G401.6 (cell line): ENCODE measurements at regions not wholly inside any gene's neighbourhood (a gene's known extent, or its start where the extent isn't known, plus 50 kb on each side); places are given as distances from the start of the nearest gene placed in this dataset.

Experiments
- FAIRE-seq: peaks from 2 replicates; lab custom pipeline; 2012; peaks lifted over from hg19 to GRCh38; lab: Jason Lieb, UNC

GRCh38 chr1:194318790-194319280 is 1132.4 kb upstream of the B3GALT2 start:
- no peak for FAIRE-seq

GRCh38 chr1:194309697-194310096 is 1123.3 kb upstream of the B3GALT2 start:
- no peak for FAIRE-seq

- no peak for FAIRE-seq
These were observed 1122.9 kb upstream of the B3GALT2 start for GRCh38 chr1:194309269-194309668.

- FAIRE-seq = no peak
These were observed 1114.4 kb upstream of the B3GALT2 start for GRCh38 chr1:194300776-194301175.

GRCh38 chr1:194300340-194300739 is 1113.9 kb upstream of the B3GALT2 start:
- FAIRE-seq = no peak

GRCh38 chr1:194298007-194298598 is 1111.7 kb upstream of the B3GALT2 start:
- no peak for FAIRE-seq

GRCh38 chr1:194297094-194297493 is 1110.7 kb upstream of the B3GALT2 start:
- FAIRE-seq = no peak

- no peak for FAIRE-seq
These were observed 1109.8 kb upstream of the B3GALT2 start for GRCh38 chr1:194296201-194296600.

- FAIRE-seq = no peak
These were observed 1109.3 kb upstream of the B3GALT2 start for GRCh38 chr1:194295685-194296084.

GRCh38 chr1:194293851-194294405 is 1107.5 kb upstream of the B3GALT2 start:
- FAIRE-seq = no peak

GRCh38 chr1:194292966-194293365 is 1106.6 kb upstream of the B3GALT2 start:
- no peak for FAIRE-seq

- no peak for FAIRE-seq
These were observed 1103.3 kb upstream of the B3GALT2 start for GRCh38 chr1:194289569-194290266.

GRCh38 chr1:194288238-194288637 is 1101.8 kb upstream of the B3GALT2 start:
- no peak for FAIRE-seq

GRCh38 chr1:194281376-194281775 is 1095.0 kb upstream of the B3GALT2 start:
- FAIRE-seq = no peak

GRCh38 chr1:194280463-194280862 is 1094.0 kb upstream of the B3GALT2 start:
- no peak for FAIRE-seq

GRCh38 chr1:194279975-194280374 is 1093.6 kb upstream of the B3GALT2 start:
- FAIRE-seq = no peak

- FAIRE-seq = no peak
These were observed 1091.5 kb upstream of the B3GALT2 start for GRCh38 chr1:194277927-194278326.

GRCh38 chr1:194273660-194274059 is 1087.2 kb upstream of the B3GALT2 start:
- FAIRE-seq = no peak

GRCh38 chr1:194268839-194269238 is 1082.4 kb upstream of the B3GALT2 start:
- FAIRE-seq = no peak

GRCh38 chr1:194267021-194267420 is 1080.6 kb upstream of the B3GALT2 start:
- no peak for FAIRE-seq

- no peak for FAIRE-seq
These were observed 1069.6 kb upstream of the B3GALT2 start for GRCh38 chr1:194256010-194256409.

- FAIRE-seq = no peak
These were observed 1065.8 kb upstream of the B3GALT2 start for GRCh38 chr1:194252199-194252598.

- FAIRE-seq = no peak
These were observed 1054.8 kb upstream of the B3GALT2 start for GRCh38 chr1:194241215-194241614.

GRCh38 chr1:194233069-194233468 is 1046.7 kb upstream of the B3GALT2 start:
- no peak for FAIRE-seq
